ENCODE measurements at regions not wholly inside any gene's neighbourhood (a gene's known extent, or its start where the extent isn't known, plus 50 kb on each side); places are given as distances from the start of the nearest gene placed in this dataset.

- TF ChIP-seq EZH2 (IDR thresholded peaks at IDR 0.05; ENCODE audit: borderline replicate concordance, low read length) (no peak), CTCF (IDR thresholded peaks at IDR 0.05; ENCODE audit: low read length) (peak; percentile 36; the same call in 1 of the 2 replicates)
Measured at GRCh38 chrY:7310482-7311269, 399.1 kb upstream of the AMELY start.
